ENCODE measurements at regions not wholly inside any gene's neighbourhood (a gene's known extent, or its start where the extent isn't known, plus 50 kb on each side); places are given as distances from the start of the nearest gene placed in this dataset.

GRCh38 chr9:109922617-109923470 lies 142.8 kb downstream of the PALM2AKAP2 start:
- H3K4me1 Mint-ChIP-seq (ENCODE audit: low read depth): peaks cover 13% of the 10 kb centered on the region
- no peak overlapping the region for H3K27ac Mint-ChIP-seq
- CTCF ChIA-PET: no interaction called here
- Histone ChIP-seq H3K4me1 (ENCODE audit: insufficient read depth, low read length) (peaks cover 13% of the 10 kb centered on the region), H3K36me3 (ENCODE audit: insufficient read depth, low read length) (no peaks in the 10 kb centered on the region), H3K9me3 (ENCODE audit: control insufficient read depth in 1 of 2, insufficient read depth in 1 of 2, low read length in 2 of 2) (no peaks in the 10 kb centered on the region), H3K27me3 (ENCODE audit: control insufficient read depth in 1 of 2, insufficient read depth in 2 of 2, low read length in 2 of 2) (no peaks in the 10 kb centered on the region), H3K4me3 (ENCODE audit: low read length) (no peak overlapping the region), H3K27ac (ENCODE audit: low read depth in 1 of 2, low read length in 2 of 2) (no peak overlapping the region)
- DNase-seq: no peak
- intact Hi-C loops (cut with DNase I, micrococcal nuclease): no loop called here
- H3K9me3 Mint-ChIP-seq: no peaks in the 10 kb centered on the region
- no peak overlapping the region for H3K4me3 Mint-ChIP-seq
- POLR2A ChIA-PET: no interaction called here
- no peaks in the 10 kb centered on the region for H3K36me3 Mint-ChIP-seq (ENCODE audit: low read depth)
- TF ChIP-seq CTCF (IDR thresholded peaks at IDR 0.05): no peak
- no peak for ATAC-seq (ENCODE audit: poor library complexity)
- H3K27me3 Mint-ChIP-seq: no peaks in the 10 kb centered on the region

DNA sequence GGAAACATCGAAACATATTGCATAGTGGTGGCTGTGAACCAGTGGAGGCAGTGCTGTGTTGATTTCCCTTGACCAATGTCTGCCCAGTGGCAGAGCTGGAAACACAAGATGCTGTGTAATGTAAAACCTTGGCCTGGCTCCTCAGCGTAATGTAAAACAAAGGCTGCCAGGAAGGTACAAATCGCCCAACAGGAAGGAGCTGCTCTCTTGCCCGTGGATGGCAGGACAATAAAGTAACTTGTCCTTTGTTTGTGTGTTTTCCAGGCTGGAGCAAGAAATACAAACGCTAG lies 143.4 kb downstream of the PALM2AKAP2 start:
- H3K4me1 Mint-ChIP-seq (ENCODE audit: low read depth): peaks cover 8% of the 10 kb centered on the region
- H3K27me3 ChIP-seq (ENCODE audit: control insufficient read depth in 1 of 2, insufficient read depth in 2 of 2, low read length in 2 of 2): no peaks in the 10 kb centered on the region
- no peaks in the 10 kb centered on the region for H3K36me3 ChIP-seq (ENCODE audit: insufficient read depth, low read length)
- no peak overlapping the region for H3K27ac ChIP-seq (ENCODE audit: low read depth in 1 of 2, low read length in 2 of 2)
- H3K27ac Mint-ChIP-seq: no peak overlapping the region
- ATAC-seq (ENCODE audit: poor library complexity): no peak
- H3K4me1 ChIP-seq (ENCODE audit: insufficient read depth, low read length): peaks cover 7% of the 10 kb centered on the region
- H3K36me3 Mint-ChIP-seq (ENCODE audit: low read depth): no peaks in the 10 kb centered on the region
- no peaks in the 10 kb centered on the region for H3K9me3 ChIP-seq (ENCODE audit: control insufficient read depth in 1 of 2, insufficient read depth in 1 of 2, low read length in 2 of 2)
- ChIA-PET POLR2A (no interaction called here), CTCF (no interaction called here)
- no peak overlapping the region for H3K4me3 ChIP-seq (ENCODE audit: low read length)
- DNase-seq: no peak
- intact Hi-C loops (cut with DNase I, micrococcal nuclease): no loop called here
- H3K9me3 Mint-ChIP-seq: no peaks in the 10 kb centered on the region
- TF ChIP-seq CTCF (IDR thresholded peaks at IDR 0.05): no peak
- no peaks in the 10 kb centered on the region for H3K27me3 Mint-ChIP-seq
- H3K4me3 Mint-ChIP-seq: no peak overlapping the region

DNA sequence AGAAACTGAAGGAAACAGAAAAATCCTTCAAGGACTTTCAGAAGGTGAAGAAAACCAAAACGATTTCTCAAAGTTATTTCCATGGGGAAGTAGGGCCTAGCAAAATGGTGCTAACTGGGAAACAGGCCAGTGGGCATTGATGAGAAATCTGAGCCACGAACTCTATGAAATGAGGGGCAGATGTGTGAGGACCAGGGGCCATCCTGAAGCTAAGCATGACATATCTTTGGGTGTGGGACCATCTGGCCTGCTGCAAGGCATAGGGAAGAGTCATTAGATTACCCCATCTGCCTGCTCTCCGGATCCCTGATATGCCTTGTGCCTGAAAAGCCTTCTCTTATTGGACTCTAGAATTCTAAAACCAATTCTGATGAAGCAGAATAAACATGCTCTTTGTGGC lies 143.8 kb downstream of the PALM2AKAP2 start:
- no peaks in the 10 kb centered on the region for H3K36me3 ChIP-seq (ENCODE audit: insufficient read depth, low read length)
- H3K4me3 Mint-ChIP-seq: no peak overlapping the region
- ATAC-seq (ENCODE audit: poor library complexity) (no peak), DNase-seq (no peak)
- H3K27ac Mint-ChIP-seq: no peak overlapping the region
- intact Hi-C loops (cut with DNase I, micrococcal nuclease): no loop called here
- peaks cover 4% of the 10 kb centered on the region for H3K4me1 Mint-ChIP-seq (ENCODE audit: low read depth)
- CTCF ChIA-PET: no interaction called here
- POLR2A ChIA-PET: no interaction called here
- H3K9me3 Mint-ChIP-seq: no peaks in the 10 kb centered on the region
- no peaks in the 10 kb centered on the region for H3K27me3 Mint-ChIP-seq
- H3K4me1 ChIP-seq (ENCODE audit: insufficient read depth, low read length): peaks cover 4% of the 10 kb centered on the region
- H3K27ac ChIP-seq (ENCODE audit: low read depth in 1 of 2, low read length in 2 of 2): no peak overlapping the region
- no peak for TF ChIP-seq CTCF (IDR thresholded peaks at IDR 0.05)
- H3K36me3 Mint-ChIP-seq (ENCODE audit: low read depth): no peaks in the 10 kb centered on the region
- H3K27me3 ChIP-seq (ENCODE audit: control insufficient read depth in 1 of 2, insufficient read depth in 2 of 2, low read length in 2 of 2): no peaks in the 10 kb centered on the region
- H3K4me3 ChIP-seq (ENCODE audit: low read length): no peak overlapping the region
- H3K9me3 ChIP-seq (ENCODE audit: control insufficient read depth in 1 of 2, insufficient read depth in 1 of 2, low read length in 2 of 2): no peaks in the 10 kb centered on the region
